GM10266 (cell line): ENCODE measurements at regions not wholly inside any gene's neighbourhood (a gene's known extent, or its start where the extent isn't known, plus 50 kb on each side); places are given as distances from the start of the nearest gene placed in this dataset.
"Not testable (repeated sequence)": the region's sequence is repeated elsewhere in the genome, so short reads cannot be mapped to it uniquely, and the experiment has no call there.

Experiments used
- DNase-seq: peaks from one replicate; pipeline ENCODE4 v3.0.0; 2012; ENCODE audit errors: extremely low spot score
- TF ChIP-seq, protein P1 (sequence below): IDR thresholded peaks from 2 replicates; pipeline ENCODE4 v1.5.1; 2012; ENCODE audit warnings: mild to moderate bottlenecking, low read depth; ENCODE audit not compliant: control insufficient read depth, insufficient read depth; ENCODE audit errors: missing control alignments

DNA sequence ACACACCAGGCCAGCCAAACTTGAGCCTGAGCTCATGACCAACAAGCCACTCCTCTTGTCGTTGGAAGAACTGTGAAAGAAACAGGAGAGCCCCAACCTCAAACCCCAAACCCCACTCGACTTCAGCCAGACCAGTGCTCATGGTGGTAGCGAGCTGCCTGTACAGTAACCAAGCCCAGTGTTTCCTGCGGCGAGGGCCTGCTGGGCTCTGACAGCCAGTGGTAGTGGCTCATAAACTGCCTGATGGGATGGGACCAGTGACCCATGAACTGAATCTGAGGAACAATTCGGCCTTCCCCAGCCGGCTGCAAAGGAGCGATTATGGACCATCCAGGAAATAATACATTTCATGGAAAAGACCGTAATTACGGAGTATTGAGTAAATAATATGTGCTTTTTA, 191.9 kb downstream of the RPS24 start:
- DNase-seq = no peak
- TF ChIP-seq, protein P1, sequence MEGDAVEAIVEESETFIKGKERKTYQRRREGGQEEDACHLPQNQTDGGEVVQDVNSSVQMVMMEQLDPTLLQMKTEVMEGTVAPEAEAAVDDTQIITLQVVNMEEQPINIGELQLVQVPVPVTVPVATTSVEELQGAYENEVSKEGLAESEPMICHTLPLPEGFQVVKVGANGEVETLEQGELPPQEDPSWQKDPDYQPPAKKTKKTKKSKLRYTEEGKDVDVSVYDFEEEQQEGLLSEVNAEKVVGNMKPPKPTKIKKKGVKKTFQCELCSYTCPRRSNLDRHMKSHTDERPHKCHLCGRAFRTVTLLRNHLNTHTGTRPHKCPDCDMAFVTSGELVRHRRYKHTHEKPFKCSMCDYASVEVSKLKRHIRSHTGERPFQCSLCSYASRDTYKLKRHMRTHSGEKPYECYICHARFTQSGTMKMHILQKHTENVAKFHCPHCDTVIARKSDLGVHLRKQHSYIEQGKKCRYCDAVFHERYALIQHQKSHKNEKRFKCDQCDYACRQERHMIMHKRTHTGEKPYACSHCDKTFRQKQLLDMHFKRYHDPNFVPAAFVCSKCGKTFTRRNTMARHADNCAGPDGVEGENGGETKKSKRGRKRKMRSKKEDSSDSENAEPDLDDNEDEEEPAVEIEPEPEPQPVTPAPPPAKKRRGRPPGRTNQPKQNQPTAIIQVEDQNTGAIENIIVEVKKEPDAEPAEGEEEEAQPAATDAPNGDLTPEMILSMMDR = no peak

DNA sequence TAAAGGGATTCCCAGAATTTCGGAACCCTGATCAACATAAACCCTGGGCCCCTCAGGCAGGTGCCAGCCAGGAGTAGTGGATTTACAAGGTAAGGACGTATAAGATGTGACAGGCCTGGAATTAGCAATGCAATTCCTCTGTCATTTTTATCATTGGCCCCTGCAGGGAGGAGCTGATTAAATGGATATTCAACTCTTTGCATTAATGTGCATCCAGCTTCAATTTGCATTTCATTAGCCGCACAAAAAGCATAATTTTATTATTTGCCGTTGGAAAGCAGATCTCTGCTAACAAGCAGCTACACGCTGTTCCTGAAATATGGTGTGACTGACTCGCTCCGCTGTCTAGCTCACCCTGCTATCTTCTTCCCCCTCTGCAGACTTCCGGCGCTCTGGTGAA, 195.8 kb downstream of the RPS24 start:
- DNase-seq = no peak
- TF ChIP-seq, protein P1 = no peak

DNA sequence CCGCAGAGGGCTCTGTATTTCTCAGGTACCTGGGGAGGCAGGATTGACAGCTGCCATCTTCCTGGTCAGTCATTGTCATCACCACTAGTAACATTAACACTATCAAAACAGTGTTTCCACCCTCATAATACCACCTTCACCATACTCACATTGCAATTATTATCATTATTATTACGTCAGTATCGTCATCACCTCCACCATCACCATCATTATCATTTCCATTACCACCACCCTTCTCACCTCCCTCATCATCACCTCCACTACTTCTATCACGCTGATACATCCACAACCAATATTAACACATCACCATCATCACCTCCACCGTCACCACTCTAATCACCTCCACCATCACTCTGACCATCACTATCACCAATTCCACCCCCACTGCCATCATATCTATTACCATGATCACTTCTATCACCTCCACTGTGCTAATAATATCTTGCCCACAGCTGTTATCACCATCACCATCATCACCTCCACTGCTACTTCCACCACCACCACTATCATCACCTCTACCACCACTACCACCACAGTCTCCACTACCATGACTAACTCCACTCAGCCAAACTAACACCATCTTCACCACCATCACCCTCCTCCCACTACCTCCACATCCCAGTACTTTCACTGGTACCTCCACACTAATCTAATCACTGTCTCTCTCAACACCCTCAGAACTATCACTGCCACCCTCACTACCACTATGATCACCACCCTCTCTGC, 196.4 kb downstream of the RPS24 start:
- DNase-seq = no peak
- TF ChIP-seq, protein P1 = no peak

DNA sequence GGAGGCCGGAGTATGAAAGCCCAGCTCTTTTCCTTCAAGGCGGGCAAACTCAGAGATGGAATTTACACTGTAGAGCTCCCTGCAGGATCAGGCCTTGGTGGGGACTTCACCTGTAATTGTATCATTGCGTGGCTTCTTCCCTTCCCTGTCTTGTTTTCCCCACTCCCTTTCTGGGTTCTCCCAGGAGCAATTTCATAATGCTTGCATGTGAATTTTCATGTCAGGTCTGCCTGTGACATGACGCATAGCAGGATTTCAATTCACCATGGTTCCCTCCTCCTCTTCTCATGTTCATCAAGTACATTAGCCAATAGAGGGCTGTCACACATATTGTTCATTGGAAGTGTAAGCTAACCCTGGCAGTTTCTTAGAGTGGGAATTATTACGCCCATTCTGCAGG, 197.7 kb downstream of the RPS24 start:
- TF ChIP-seq, protein P1 = no peak
- no peak for DNase-seq

DNA sequence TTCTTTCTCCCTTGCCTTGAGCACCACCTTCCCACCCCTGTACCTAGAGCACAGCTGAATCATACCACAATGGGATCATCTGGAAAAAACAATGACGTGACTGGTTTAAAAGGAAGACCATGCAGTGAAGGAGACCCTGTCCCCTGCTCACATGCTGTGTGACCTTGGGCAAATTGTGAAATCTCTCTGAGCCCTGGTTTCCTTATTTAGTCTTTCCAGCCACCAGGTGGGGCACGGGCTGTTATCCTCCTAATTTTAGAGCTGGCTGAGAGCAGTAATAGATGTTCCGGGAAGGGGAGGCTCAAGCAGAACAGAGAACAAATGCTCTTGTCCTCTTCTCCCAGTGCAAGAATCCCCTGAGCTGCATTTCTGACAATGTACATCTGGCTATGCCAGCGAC, 198.3 kb downstream of the RPS24 start:
- TF ChIP-seq, protein P1 = no peak
- DNase-seq = no peak

DNA sequence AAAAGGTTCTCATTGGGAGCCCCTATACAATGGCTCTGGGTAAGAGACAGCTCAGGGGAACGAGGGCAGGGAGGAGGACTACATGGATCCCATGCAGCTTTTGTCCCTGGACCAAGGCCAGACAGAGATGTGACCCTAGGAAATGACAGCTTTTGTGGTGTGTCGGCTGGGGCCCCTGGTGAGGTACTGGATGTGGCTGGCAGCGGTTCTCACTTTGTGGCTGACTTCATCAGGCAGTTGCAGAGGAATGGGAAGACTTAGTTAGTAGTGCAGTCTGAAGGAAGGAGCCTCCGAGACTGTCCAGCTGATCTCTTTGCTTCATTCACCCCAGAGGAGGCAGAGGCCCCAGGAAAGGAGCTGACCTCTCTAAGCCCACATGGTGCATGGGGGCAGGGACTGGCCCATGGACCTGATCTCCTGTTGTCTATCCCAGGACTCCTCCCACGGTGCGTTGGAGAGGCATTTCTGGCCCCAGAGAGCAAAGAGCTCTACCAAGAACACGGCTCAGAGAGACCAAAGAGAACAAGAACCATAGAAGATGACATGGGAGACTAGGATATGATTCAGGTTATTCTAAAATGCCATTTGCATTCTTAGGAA, 202.9 kb downstream of the RPS24 start:
- no peak for DNase-seq
- TF ChIP-seq, protein P1 = no peak

DNA sequence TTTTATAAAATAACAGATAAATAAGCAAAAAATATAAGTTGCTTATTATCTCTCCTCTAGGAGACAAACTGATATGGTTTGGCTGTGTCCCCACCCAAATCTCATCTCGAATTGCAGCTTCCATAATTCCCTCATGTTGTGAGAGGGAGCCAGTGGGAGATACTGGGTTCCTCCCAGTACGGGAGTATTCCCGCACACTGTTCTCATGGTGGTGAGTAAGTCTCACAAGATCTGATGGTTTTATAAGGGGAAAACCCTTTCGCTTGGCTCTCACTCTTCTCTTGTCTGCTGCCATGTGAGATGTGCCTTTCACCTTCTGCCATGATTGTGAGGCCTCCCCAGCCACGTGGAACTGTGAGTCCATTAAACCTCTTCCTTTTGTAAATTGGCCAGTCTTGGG, 204.3 kb downstream of the RPS24 start:
- not testable (repeated sequence) for DNase-seq
